ENCODE measurements at regions not wholly inside any gene's neighbourhood (a gene's known extent, or its start where the extent isn't known, plus 50 kb on each side); places are given as distances from the start of the nearest gene placed in this dataset.

DNA sequence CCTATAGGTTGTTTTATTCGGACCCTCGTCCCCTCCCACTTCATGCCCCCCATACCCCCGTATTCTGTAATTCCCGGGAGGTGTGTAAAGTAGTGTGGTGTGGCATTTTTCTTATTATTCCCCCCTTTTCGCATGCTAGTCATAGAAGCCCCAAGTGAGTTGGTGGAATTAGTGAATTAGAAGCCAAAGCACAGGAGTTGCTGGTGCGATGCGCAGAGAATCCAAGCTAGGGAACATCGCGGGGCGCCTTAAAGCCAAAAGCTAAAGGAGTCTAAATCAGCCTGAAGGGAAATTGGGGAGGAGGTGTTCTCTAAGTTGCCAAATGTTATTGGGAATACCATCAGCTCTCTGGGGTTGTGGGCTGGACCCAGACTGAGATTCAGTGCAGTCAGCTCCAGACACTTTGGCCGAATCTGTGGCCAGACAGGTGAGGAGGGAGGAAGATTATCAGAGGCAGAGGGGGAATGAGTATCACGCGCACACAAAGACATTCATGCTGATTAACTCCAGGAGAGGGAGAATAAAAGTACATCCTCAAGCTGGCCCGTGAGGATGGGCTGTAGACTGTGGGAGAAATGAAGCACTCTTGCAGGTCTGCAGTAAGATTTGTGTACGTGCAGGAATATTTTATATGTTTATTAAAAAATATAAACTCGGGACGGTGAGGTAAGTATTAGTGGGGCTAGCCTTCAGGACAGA lies 102.8 kb upstream of the HSD17B12 start:
- Histone ChIP-seq H3K4me3 (no peak overlapping the region), H3K36me3 (no peaks in the 10 kb centered on the region), H3K27ac (no peak overlapping the region), H3K4me1 (peaks cover 47% of the 10 kb centered on the region), H3K27me3 (peaks cover 25% of the 10 kb centered on the region), H3K9me3 (no peaks in the 10 kb centered on the region)
- intact Hi-C loops (cut with DNase I), result no loop called here
- TF ChIP-seq, protein P1, sequence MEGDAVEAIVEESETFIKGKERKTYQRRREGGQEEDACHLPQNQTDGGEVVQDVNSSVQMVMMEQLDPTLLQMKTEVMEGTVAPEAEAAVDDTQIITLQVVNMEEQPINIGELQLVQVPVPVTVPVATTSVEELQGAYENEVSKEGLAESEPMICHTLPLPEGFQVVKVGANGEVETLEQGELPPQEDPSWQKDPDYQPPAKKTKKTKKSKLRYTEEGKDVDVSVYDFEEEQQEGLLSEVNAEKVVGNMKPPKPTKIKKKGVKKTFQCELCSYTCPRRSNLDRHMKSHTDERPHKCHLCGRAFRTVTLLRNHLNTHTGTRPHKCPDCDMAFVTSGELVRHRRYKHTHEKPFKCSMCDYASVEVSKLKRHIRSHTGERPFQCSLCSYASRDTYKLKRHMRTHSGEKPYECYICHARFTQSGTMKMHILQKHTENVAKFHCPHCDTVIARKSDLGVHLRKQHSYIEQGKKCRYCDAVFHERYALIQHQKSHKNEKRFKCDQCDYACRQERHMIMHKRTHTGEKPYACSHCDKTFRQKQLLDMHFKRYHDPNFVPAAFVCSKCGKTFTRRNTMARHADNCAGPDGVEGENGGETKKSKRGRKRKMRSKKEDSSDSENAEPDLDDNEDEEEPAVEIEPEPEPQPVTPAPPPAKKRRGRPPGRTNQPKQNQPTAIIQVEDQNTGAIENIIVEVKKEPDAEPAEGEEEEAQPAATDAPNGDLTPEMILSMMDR (IDR thresholded peaks at IDR 0.05), result no peak
- TF ChIP-seq POLR2A (IDR thresholded peaks at IDR 0.05) (no peak), POLR2AphosphoS5 (IDR thresholded peaks at IDR 0.05; ENCODE audit: insufficient read depth in 1 of 2, low read depth in 1 of 2) (no peak)
- no peak for DNase-seq (ENCODE audit: extremely low spot score in 2 of 2)

DNA sequence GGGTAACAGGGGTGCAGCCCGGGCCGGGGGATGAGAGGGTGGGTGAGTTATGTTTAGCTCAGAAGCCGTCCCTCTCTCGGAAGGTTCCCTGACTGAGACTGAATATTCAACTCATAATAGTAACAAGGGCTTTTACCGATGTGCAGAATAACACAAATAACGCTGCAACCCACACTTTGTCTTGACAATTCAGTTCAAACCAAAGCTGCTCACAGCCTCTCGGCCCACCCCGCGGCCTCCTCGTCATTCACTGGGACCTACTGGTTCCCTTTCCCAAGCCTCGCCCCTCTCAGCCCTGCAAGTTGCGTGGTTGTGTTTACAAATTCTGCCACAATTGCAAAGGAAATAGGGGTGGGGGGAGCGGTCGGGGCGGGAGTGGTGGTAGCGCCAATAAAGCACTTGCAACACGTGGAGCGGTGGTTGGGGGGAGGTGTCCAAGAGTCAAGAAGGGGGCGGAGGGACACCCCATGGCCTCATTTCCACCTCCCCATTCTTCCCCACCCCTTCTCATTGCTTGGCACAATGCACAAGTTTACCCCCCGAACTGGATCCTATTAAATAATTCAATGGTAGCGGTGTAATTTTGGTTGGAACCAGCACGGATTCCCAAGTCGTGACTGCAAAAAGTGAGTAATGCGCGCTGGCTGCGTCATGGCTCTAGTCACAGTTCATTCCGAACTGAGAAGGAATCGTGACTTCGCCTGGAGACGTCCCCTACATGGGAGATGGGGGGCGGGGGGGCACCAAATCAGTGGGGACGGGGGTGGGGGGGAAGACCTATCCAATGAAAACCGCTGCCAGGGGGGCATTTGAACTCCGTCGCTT lies 102.0 kb upstream of the HSD17B12 start:
- TF ChIP-seq POLR2AphosphoS5 (IDR thresholded peaks at IDR 0.05; ENCODE audit: insufficient read depth in 1 of 2, low read depth in 1 of 2) (no peak), POLR2A (IDR thresholded peaks at IDR 0.05) (no peak)
- TF ChIP-seq, protein P1 (IDR thresholded peaks at IDR 0.05), result no peak
- no peak overlapping the region for H3K27ac ChIP-seq
- no peaks in the 10 kb centered on the region for H3K36me3 ChIP-seq
- peak overlapping the region; percentile 41 to 53 for H3K4me3 ChIP-seq
- H3K27me3 ChIP-seq, result peaks cover 25% of the 10 kb centered on the region
- no peak for DNase-seq (ENCODE audit: extremely low spot score in 2 of 2)
- intact Hi-C loops (cut with DNase I), result no loop called here
- no peaks in the 10 kb centered on the region for H3K9me3 ChIP-seq
- peaks cover 47% of the 10 kb centered on the region for H3K4me1 ChIP-seq

DNA sequence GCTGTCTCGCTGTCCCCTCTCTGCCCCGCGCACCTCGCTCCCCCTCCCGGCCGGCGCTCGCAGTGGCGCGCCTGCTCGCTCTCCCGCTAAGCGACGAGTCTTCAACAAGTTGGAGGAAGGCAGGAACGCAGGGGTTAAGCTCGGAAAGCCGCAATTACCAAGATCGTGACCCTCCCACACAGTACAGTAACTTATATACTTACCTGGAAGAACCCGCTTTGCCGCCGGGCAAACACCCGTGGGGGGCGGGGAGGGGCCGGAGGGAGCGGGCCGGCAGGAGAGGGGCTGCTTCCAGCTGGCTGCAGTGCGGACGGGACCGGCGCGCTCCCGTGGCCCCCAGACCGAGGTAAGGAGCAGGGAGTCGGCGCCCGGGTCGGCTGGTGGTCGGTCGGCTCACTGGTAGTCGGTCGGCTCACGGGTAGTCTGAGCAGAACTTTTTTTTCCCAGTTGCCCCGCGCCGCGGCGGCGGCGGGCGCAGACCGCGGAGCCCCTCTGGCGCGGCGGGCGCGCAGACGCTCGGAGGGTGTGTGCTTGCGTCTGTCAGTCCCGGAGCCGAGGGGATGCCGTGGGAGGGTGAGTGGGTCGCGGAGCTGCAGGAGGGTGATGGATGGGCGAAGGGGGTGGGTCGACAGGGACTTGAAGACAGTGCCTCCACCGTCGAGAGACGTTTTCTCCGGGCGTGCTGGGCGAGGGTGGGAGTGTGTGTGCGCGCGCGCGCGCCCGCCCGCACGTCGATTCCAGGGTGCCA lies 101.2 kb upstream of the HSD17B12 start:
- Histone ChIP-seq H3K9me3 (no peaks in the 10 kb centered on the region), H3K4me1 (peaks cover 47% of the 10 kb centered on the region), H3K27ac (no peak overlapping the region), H3K4me3 (peak overlapping the region; percentile 41 to 53), H3K27me3 (peaks cover 25% of the 10 kb centered on the region), H3K36me3 (no peaks in the 10 kb centered on the region)
- TF ChIP-seq, protein P1 (IDR thresholded peaks at IDR 0.05), result no peak
- TF ChIP-seq POLR2AphosphoS5 (IDR thresholded peaks at IDR 0.05; ENCODE audit: insufficient read depth in 1 of 2, low read depth in 1 of 2) (no peak), POLR2A (IDR thresholded peaks at IDR 0.05) (no peak)
- no peak for DNase-seq (ENCODE audit: extremely low spot score in 2 of 2)
- intact Hi-C loops (cut with DNase I), result no loop called here

DNA sequence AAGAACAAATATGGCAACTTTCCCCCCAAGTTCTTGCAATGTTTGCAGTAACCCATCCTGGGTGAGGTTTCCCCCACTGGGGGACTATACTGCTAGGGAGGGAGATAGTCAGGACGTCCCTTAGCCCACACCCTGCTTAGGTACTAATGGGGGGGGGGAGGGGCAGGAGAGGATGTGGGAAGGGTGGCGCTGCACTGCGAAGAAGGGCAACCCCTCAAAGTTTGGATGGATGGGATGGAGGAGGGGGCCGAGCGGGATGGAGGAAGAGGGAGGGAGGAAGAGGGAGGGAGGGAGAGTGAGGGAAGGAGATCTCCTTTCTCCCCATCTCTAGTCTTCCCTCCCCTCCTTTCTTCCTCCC lies 100.6 kb upstream of the HSD17B12 start:
- intact Hi-C loops (cut with DNase I), result no loop called here
- Histone ChIP-seq H3K27ac (no peak overlapping the region), H3K4me3 (peak overlapping the region; percentile 41 to 53), H3K9me3 (no peaks in the 10 kb centered on the region), H3K27me3 (peaks cover 25% of the 10 kb centered on the region), H3K36me3 (no peaks in the 10 kb centered on the region), H3K4me1 (peaks cover 43% of the 10 kb centered on the region)
- TF ChIP-seq, protein P1 (IDR thresholded peaks at IDR 0.05), result no peak
- TF ChIP-seq POLR2AphosphoS5 (IDR thresholded peaks at IDR 0.05; ENCODE audit: insufficient read depth in 1 of 2, low read depth in 1 of 2) (no peak), POLR2A (IDR thresholded peaks at IDR 0.05) (no peak)
- no peak for DNase-seq (ENCODE audit: extremely low spot score in 2 of 2)

Measured in vagina (tissue), 2 donors.